GM12801 (cell line): ENCODE measurements at regions not wholly inside any gene's neighbourhood (a gene's known extent, or its start where the extent isn't known, plus 50 kb on each side); places are given as distances from the start of the nearest gene placed in this dataset.

Experiments
- TF ChIP-seq, protein P1 (sequence below): IDR thresholded peaks from one replicate; pipeline ENCODE4 v1.5.1; 2011; ENCODE audit warnings: control low read depth; ENCODE audit not compliant: insufficient read length; ENCODE audit errors: extremely low read depth

DNA sequence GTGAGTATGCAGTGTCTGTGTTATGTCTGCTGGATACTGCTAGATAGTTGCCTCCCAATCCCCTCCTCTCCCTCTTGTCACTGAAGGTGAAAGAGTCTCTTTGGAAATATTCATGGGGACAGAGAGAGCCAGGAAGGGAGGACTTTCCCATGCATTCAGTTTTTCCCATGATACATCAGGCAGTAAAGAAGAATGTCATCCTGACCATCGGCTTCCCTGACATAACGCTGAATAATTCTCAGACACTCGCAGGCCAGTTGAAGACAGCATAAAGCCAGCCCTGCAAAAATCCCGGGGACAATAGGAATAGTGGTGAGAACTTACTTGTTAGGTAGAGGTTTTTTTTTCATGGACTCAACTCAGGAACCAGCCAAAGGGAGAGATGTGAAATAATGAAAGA lies 58.1 kb downstream of the KLF4 start:
- TF ChIP-seq, protein P1, sequence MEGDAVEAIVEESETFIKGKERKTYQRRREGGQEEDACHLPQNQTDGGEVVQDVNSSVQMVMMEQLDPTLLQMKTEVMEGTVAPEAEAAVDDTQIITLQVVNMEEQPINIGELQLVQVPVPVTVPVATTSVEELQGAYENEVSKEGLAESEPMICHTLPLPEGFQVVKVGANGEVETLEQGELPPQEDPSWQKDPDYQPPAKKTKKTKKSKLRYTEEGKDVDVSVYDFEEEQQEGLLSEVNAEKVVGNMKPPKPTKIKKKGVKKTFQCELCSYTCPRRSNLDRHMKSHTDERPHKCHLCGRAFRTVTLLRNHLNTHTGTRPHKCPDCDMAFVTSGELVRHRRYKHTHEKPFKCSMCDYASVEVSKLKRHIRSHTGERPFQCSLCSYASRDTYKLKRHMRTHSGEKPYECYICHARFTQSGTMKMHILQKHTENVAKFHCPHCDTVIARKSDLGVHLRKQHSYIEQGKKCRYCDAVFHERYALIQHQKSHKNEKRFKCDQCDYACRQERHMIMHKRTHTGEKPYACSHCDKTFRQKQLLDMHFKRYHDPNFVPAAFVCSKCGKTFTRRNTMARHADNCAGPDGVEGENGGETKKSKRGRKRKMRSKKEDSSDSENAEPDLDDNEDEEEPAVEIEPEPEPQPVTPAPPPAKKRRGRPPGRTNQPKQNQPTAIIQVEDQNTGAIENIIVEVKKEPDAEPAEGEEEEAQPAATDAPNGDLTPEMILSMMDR = no peak

DNA sequence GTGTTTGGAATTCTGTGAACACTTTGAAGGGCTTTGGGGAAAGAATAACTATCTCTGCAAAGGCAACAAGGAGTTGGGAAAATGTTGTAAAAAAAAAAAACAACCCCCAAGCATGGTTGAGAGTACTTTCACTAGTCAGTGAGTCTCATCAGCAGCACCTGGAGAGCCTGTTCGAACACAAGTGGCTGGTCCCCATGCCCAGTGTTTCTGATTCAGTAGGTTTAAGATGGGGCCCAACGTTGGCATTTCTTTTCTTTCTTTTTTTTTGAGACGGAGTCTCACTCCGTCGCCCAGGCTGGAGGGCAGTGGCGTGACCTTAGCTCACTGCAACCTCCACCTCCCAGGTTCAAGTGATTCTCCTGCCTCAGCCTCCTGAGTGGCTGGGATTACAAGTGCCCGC lies 59.5 kb downstream of the KLF4 start:
- TF ChIP-seq, protein P1 = no peak

DNA sequence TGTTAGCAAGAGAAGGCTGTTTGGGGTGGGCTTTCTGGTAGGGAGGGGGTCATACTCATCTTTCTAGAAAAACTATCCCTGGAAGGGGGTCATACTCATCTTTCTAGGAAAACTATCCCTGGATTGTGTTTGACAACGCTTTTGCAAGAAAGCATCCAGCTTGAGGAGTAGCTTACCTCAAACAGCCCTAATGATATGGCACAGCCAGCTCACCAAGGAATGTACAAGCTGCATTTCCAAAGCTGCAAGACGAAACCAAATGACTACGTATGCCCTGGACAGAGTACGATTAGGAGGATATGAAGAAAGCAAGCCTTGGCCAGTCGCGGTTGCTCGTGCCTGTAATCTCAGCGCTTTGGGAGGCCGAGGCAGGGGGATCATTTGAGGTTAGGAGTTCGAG lies 63.4 kb downstream of the KLF4 start:
- TF ChIP-seq, protein P1 = no peak

DNA sequence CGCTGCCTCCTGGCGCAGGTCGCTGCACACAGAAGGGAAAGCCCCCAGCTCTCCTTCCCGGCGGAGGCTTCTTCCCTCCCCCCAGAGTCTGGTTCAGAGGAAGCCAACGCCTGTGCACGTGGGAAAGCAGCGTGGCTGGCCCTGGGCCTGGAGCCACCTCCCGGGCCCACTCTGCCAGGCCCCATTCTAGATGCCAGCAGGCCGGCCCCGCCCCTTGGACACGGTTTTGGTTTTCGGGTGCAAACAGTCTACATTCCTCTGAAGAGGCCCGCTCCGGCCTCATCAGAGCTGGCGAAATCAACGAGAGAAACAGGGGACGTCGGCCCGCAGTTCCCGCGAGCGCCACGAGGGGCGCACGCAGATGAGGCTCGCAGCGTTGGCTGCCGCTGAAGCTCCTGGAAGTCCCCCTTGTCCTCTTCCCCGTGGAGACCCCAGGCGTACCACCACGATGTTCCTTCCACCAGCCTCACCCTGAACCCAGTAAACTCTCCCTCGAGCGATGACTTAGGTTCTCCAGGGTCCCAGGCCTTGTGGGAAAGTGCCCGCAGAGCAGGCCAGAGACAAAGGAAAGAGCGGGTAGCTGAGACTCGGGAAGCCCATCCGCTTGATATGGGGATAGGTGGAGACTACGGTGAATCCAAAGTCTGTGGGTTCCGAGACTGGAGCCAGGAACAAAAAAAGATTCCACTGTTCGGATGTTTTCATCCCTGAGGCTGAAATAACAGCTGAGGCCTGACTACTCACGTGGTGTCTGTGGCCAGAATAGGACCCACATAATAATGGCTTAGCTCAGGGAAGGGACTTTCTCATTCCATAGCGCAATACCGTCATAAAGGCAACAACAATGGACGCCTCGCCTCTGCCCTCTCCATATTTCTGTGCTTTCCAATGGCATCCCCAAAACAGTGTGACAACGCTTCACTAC lies 64.2 kb downstream of the KLF4 start:
- TF ChIP-seq, protein P1 = peak; percentile 0

DNA sequence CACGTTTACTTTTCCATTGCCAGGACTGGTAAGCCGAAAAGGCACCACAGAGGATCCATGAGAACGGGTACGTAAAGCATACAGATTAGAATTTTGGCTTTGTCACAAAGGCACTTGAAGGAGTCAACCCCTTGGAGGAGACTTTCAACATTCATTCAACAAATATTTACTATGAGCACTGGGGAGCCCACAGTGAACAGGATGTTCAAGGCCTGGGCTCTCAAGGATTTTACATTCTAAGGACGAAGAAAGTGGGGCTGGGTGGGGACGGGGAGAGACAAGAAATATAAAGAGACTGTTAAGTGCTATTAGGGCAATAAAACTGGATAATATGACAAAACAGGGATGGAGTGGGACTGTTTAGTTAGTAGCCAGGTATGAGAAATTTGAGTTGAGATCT lies 66.0 kb downstream of the KLF4 start:
- TF ChIP-seq, protein P1 = no peak

DNA sequence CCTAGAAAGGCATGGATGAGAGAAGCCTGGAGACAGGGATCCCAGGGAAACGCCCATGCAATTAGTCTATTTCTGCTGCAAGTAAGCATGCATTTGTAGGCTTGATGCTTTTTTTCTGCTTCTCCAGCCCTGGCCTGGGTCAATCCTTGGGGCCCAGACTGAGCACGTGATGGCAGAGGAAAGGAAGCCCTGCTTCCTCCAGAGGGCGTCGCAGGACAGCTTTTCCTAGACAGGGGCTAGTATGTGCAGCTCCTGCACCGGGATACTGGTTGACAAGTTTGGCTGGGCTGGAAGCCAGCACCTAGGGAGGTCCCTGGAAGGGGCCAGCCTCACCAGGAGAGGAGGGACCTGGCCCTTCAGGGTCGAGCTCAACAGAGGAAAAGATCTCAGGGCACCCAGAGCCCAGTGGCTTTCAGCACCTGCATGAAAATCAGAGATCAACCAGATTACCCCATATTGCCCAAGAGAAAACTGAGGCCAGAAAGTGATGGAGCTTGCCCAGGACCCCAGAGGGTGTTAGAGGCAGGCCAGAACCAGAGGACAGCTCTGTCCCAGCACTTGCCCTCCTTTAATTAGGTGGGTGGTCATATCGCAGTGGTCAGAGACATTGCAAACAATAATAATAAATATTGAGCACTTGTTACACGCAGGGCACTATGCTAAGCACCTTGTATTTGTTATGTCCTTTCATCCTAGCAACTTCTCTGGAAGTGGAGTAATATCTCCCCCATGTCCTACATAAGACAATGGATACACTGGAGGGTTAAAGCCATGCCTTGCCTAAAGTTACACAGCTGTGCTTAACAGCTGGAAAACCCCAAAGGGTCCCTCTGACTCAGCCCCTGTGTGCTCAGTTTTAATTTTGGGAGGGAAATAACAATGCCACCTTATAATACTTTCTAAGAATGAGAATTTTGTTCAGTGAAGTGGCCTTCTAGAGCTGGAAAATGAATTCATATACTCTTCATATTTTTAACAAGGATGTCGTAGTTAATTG lies 67.1 kb downstream of the KLF4 start:
- TF ChIP-seq, protein P1 = no peak

DNA sequence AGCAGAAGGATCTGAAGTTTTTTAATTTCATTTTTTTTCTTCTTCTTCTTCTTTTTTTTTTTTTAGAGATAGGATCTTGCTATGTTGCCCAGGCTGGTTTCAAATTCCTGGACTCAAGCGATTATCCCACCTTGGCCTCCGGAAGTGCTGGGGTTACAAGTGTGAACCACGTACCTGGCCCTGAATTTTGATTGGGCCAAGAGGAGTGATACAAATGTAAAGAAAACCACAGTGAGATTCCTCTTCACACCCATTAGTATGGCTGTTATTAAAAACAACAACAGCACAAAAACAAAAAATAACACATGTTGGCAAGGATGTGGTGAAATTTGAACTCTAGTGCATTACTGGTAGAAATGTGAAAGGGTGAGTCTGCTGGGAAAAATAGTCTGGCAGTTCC lies 79.1 kb downstream of the KLF4 start:
- TF ChIP-seq, protein P1 = no peak
